C4-2B (cell line): ENCODE measurements at regions not wholly inside any gene's neighbourhood (a gene's known extent, or its start where the extent isn't known, plus 50 kb on each side); places are given as distances from the start of the nearest gene placed in this dataset.

Source experiments
- CTCF ChIP-seq: fragments of 450-650 bp; conservative IDR thresholded peaks from 2 replicates; pipeline ENCODE4 v1.5.1; 2017; ENCODE audit warnings: mild to moderate bottlenecking
- ZFX ChIP-seq: fragments of 450-650 bp; IDR thresholded peaks from 2 replicates; pipeline ENCODE4 v1.6.1; 2017

GRCh38 chr15:96041982-96042733 is 288.3 kb upstream of the NR2F2 start:
- TF ChIP-seq CTCF, result no peak
- no peak for TF ChIP-seq ZFX
